ENCODE measurements at regions not wholly inside any gene's neighbourhood (a gene's known extent, or its start where the extent isn't known, plus 50 kb on each side); places are given as distances from the start of the nearest gene placed in this dataset.

DNA sequence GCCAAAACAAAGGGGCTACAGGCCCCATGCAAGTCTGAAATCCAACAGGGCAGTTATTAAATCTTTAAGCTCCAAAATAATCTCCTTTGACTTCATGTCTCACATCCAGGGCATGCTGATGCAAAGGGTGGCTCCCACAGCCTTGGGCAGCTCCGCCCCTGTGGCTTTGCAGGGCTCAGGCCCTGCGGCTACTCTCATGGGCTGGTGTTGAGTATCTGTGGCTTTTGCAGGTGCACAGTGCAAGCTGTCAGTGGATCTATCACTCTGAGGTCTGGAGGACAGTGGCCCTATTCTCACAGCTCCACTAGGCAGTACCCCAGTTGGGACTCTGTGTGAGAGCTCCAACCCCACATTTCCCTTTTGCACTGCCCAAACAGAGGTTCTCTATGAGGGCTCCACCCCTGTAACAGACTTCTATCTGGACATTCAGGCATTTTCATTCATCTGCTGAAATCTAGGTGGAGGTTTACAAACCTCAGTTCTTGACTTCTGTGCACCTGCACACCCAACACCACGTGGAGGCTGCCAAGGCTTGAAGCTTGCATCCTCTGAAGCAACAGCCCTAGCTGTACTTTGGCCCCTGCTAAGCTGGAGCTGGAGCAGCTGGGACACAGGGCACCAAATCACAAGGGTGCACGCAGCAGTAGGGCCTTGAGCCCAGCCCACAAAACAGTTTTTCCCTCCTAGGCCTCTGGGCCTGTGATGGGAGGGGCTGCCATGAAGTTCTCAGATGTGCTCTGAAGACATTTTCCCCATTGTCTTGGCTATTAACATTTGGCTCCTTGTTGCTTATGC is 154.8 kb upstream of the PDE5A start:
- H2AFZ ChIP-seq (ENCODE audit: control insufficient read depth, low read depth, low read length): no peak overlapping the region
- H3K4me3 ChIP-seq: no peak overlapping the region
- no peaks in the 10 kb centered on the region for H3K36me3 ChIP-seq (ENCODE audit: control insufficient read depth in 2 of 2, insufficient read depth in 2 of 2, low read length in 1 of 2)
- no peak overlapping the region for H3K4me2 ChIP-seq (ENCODE audit: control insufficient read depth, insufficient read depth)
- H4K20me1 ChIP-seq (ENCODE audit: control insufficient read depth, insufficient read depth): no peaks in the 10 kb centered on the region
- SMC1A ChIA-PET (ENCODE audit: uncharacterized antibody, unreplicated experiment): no interaction called here
- POLR2A ChIA-PET: no interaction called here
- in situ Hi-C loops (cut with MboI): no loop called here
- H3K4me1 ChIP-seq (ENCODE audit: control insufficient read depth, insufficient read depth, low read length): no peaks in the 10 kb centered on the region
- BruUV-seq (replicated peaks): no TSS peak
- FAIRE-seq (no peak), DNase-seq (ENCODE audit: low read depth, low spot score) (no peak), ATAC-seq (no peak)
- 24% methylated on average over 4 of the region's 4 CpGs for WGBS (ENCODE audit: insufficient coverage, insufficient replicate concordance, low lambda C conversion rate, missing lambda C conversion rate)
- no peak overlapping the region for H3K9ac ChIP-seq (ENCODE audit: control insufficient read depth, insufficient read depth, low read length)
- no peaks in the 10 kb centered on the region; the same call in 2 of the 3 replicates for H3K9me3 ChIP-seq (replicated peaks; ENCODE audit: control insufficient read depth, insufficient read depth, low read length)
- RAD21 ChIA-PET (ENCODE audit: unreplicated experiment): no interaction called here
- no peaks in the 10 kb centered on the region for H3K27me3 ChIP-seq (replicated peaks in 1 of 2; ENCODE audit: control insufficient read depth in 2 of 2, insufficient read depth in 2 of 2, low read length in 1 of 2)
- CTCF ChIA-PET: interaction anchor here (0.8 kb wide), 1 partner anchor 266 kb away, joined by 3 read pairs; no protein-coding TSS in a partner anchor
- no peak overlapping the region for H3K27ac ChIP-seq (ENCODE audit: control insufficient read depth, insufficient read depth)
- intact Hi-C loops (cut with micrococcal nuclease; ENCODE audit: unreplicated experiment): no loop called here
- TF ChIP-seq ESRRA (IDR thresholded peaks at IDR 0.05; ENCODE audit: low read length) (no peak), POLR2A (IDR thresholded peaks at IDR 0.05; ENCODE audit: low read depth, low read length) (no peak), CREB1 (IDR thresholded peaks at IDR 0.05; ENCODE audit: low read depth) (no peak), MTA2 (IDR thresholded peaks at IDR 0.05; ENCODE audit: low read depth) (no peak), FOXM1 (IDR thresholded peaks at IDR 0.05; ENCODE audit: low read depth, low read length) (no peak), KLF5 (IDR thresholded peaks at IDR 0.05; ENCODE audit: partially characterized antibody) (no peak), YY1 (IDR thresholded peaks at IDR 0.05; ENCODE audit: low read depth, low read length) (no peak), SREBF1 (IDR thresholded peaks at IDR 0.05; ENCODE audit: low read length) (no peak), LARP7 (IDR thresholded peaks at IDR 0.05) (no peak), ETV6 (conservative IDR thresholded peaks at IDR 0.05 in 1 of 2, IDR thresholded peaks at IDR 0.05 in 1 of 2; ENCODE audit: borderline replicate concordance in 1 of 2, low read depth in 1 of 2) (no peak), NR2C1 (IDR thresholded peaks at IDR 0.05) (no peak), JUNB (IDR thresholded peaks at IDR 0.05) (no peak), SUZ12 (IDR thresholded peaks at IDR 0.05; ENCODE audit: unreplicated experiment) (no peak)
- TF ChIP-seq, protein P1, sequence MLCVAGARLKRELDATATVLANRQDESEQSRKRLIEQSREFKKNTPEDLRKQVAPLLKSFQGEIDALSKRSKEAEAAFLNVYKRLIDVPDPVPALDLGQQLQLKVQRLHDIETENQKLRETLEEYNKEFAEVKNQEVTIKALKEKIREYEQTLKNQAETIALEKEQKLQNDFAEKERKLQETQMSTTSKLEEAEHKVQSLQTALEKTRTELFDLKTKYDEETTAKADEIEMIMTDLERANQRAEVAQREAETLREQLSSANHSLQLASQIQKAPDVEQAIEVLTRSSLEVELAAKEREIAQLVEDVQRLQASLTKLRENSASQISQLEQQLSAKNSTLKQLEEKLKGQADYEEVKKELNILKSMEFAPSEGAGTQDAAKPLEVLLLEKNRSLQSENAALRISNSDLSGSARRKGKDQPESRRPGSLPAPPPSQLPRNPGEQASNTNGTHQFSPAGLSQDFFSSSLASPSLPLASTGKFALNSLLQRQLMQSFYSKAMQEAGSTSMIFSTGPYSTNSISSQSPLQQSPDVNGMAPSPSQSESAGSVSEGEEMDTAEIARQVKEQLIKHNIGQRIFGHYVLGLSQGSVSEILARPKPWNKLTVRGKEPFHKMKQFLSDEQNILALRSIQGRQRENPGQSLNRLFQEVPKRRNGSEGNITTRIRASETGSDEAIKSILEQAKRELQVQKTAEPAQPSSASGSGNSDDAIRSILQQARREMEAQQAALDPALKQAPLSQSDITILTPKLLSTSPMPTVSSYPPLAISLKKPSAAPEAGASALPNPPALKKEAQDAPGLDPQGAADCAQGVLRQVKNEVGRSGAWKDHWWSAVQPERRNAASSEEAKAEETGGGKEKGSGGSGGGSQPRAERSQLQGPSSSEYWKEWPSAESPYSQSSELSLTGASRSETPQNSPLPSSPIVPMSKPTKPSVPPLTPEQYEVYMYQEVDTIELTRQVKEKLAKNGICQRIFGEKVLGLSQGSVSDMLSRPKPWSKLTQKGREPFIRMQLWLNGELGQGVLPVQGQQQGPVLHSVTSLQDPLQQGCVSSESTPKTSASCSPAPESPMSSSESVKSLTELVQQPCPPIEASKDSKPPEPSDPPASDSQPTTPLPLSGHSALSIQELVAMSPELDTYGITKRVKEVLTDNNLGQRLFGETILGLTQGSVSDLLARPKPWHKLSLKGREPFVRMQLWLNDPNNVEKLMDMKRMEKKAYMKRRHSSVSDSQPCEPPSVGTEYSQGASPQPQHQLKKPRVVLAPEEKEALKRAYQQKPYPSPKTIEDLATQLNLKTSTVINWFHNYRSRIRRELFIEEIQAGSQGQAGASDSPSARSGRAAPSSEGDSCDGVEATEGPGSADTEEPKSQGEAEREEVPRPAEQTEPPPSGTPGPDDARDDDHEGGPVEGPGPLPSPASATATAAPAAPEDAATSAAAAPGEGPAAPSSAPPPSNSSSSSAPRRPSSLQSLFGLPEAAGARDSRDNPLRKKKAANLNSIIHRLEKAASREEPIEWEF (IDR thresholded peaks at IDR 0.05; ENCODE audit: insufficient replicate concordance, low read depth, low read length): no peak
- TF ChIP-seq, protein P2, sequence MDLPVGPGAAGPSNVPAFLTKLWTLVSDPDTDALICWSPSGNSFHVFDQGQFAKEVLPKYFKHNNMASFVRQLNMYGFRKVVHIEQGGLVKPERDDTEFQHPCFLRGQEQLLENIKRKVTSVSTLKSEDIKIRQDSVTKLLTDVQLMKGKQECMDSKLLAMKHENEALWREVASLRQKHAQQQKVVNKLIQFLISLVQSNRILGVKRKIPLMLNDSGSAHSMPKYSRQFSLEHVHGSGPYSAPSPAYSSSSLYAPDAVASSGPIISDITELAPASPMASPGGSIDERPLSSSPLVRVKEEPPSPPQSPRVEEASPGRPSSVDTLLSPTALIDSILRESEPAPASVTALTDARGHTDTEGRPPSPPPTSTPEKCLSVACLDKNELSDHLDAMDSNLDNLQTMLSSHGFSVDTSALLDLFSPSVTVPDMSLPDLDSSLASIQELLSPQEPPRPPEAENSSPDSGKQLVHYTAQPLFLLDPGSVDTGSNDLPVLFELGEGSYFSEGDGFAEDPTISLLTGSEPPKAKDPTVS (IDR thresholded peaks at IDR 0.05; ENCODE audit: low read depth, low read length): no peak
- H3K79me2 ChIP-seq (ENCODE audit: control insufficient read depth, insufficient read depth, low read length): no peaks in the 10 kb centered on the region

Data from GM12878 (cell line).